H9 (cell line): ENCODE measurements at regions not wholly inside any gene's neighbourhood (a gene's known extent, or its start where the extent isn't known, plus 50 kb on each side); places are given as distances from the start of the nearest gene placed in this dataset.

Experiments
- DNase-seq: peaks from one replicate; pipeline ENCODE4 v3.0.0-alpha.2; 2017
- H2AFZ ChIP-seq: one replicate; pipeline ENCODE4 v1.6.1; 2013; ENCODE audit warnings: mild to moderate bottlenecking, low read length, control low read depth, moderate library complexity
- H2AK5ac ChIP-seq: 2 replicates; pipeline ENCODE4 v1.6.1; 2013; ENCODE audit warnings: low read length, control low read depth, mixed read lengths; ENCODE audit not compliant: insufficient read length
- H2BK120ac ChIP-seq: one replicate; pipeline ENCODE4 v1.6.1; 2013; ENCODE audit warnings: low read depth, mild to moderate bottlenecking, low read length, control low read depth, inconsistent platforms; ENCODE audit not compliant: poor library complexity, severe bottlenecking
- H2BK12ac ChIP-seq: 2 replicates; pipeline ENCODE4 v1.6.1; 2013; ENCODE audit warnings: low read length, control low read depth, mixed read lengths, low read depth; ENCODE audit not compliant: insufficient read length
- H2BK15ac ChIP-seq: 2 replicates; pipeline ENCODE4 v1.6.1; 2013; ENCODE audit warnings: low read depth, low read length, control low read depth
- H2BK20ac ChIP-seq: one replicate; pipeline ENCODE4 v1.6.1; 2013; ENCODE audit warnings: low read depth, mild to moderate bottlenecking, low read length, control low read depth, inconsistent platforms; ENCODE audit not compliant: poor library complexity, severe bottlenecking
- H2BK5ac ChIP-seq: 2 replicates; pipeline ENCODE4 v1.6.1; 2013; ENCODE audit warnings: low read length, control low read depth, mixed read lengths; ENCODE audit not compliant: insufficient read length
- H3K14ac ChIP-seq: 2 replicates; pipeline ENCODE4 v1.6.1; 2013; ENCODE audit warnings: low read length, control low read depth; ENCODE audit not compliant: insufficient read depth
- H3K18ac ChIP-seq: 2 replicates; pipeline ENCODE4 v1.6.1; 2013; ENCODE audit warnings: low read depth, mild to moderate bottlenecking, mixed read lengths, low read length, control low read depth; ENCODE audit not compliant: insufficient read length
- H3K23ac ChIP-seq: 2 replicates; pipeline ENCODE4 v1.6.1; 2013; ENCODE audit warnings: low read length, control low read depth, mixed read lengths, low read depth; ENCODE audit not compliant: insufficient read length
- H3K23me2 ChIP-seq: 2 replicates; pipeline ENCODE4 v1.6.1; 2013; ENCODE audit warnings: low read depth, mild to moderate bottlenecking, mixed read lengths, low read length, control low read depth; ENCODE audit not compliant: insufficient read length, poor library complexity, severe bottlenecking
- H3K27ac ChIP-seq: 2 replicates; pipeline ENCODE4 v1.5.1; 2013; ENCODE audit warnings: low read length, control low read depth, mixed read lengths, low read depth; ENCODE audit not compliant: insufficient read length
- H3K27me3 ChIP-seq: 2 replicates; pipeline ENCODE4 v1.6.1; 2013; ENCODE audit warnings: low read length, control low read depth, inconsistent platforms; ENCODE audit not compliant: insufficient read depth
- H3K4ac ChIP-seq: 2 replicates; pipeline ENCODE4 v1.6.1; 2013; ENCODE audit warnings: low read depth, mild to moderate bottlenecking, control low read depth, inconsistent platforms, low read length, moderate library complexity
- H3K4me1 ChIP-seq: 2 replicates; pipeline ENCODE4 v1.6.1; 2013; ENCODE audit warnings: low read length, control low read depth, inconsistent platforms; ENCODE audit not compliant: insufficient read depth
- H3K4me2 ChIP-seq: 2 replicates; pipeline ENCODE4 v1.6.1; 2013; ENCODE audit warnings: low read length, control low read depth, mixed read lengths; ENCODE audit not compliant: insufficient read length, insufficient read depth
- H3K56ac ChIP-seq: 2 replicates; pipeline ENCODE4 v1.6.1; 2013; ENCODE audit warnings: low read depth, mild to moderate bottlenecking, mixed read lengths, low read length, control low read depth; ENCODE audit not compliant: insufficient read length
- H3K79me1 ChIP-seq: 2 replicates; pipeline ENCODE4 v1.6.1; 2013; ENCODE audit warnings: low read depth, mild to moderate bottlenecking, moderate library complexity, low read length, control low read depth, inconsistent platforms; ENCODE audit not compliant: insufficient read depth, poor library complexity, severe bottlenecking
- H3K79me2 ChIP-seq: 2 replicates; pipeline ENCODE4 v1.6.1; 2013; ENCODE audit warnings: low read length, control low read depth, inconsistent platforms; ENCODE audit not compliant: insufficient read depth
- H3K9ac ChIP-seq: 2 replicates; pipeline ENCODE4 v1.6.1; 2013; ENCODE audit warnings: low read length, control low read depth, mixed read lengths; ENCODE audit not compliant: insufficient read length; ENCODE audit errors: extremely low read depth
- H3K9me3 ChIP-seq: one replicate; pipeline ENCODE4 v1.6.1; 2013; ENCODE audit warnings: low read depth, low read length, inconsistent platforms; ENCODE audit not compliant: control insufficient read depth
- H3T11ph ChIP-seq: one replicate; pipeline ENCODE4 v1.6.1; 2013; ENCODE audit warnings: mild to moderate bottlenecking, low read length, control low read depth, inconsistent platforms
- H4K20me1 ChIP-seq: one replicate; pipeline ENCODE4 v1.6.1; 2013; ENCODE audit not compliant: control insufficient read depth, insufficient read length, insufficient read depth
- H4K5ac ChIP-seq: 2 replicates; pipeline ENCODE4 v1.6.1; 2013; ENCODE audit warnings: low read depth, mild to moderate bottlenecking, mixed read lengths, low read length, control low read depth; ENCODE audit not compliant: insufficient read length
- H4K8ac ChIP-seq: replicated peaks from 2 replicates; pipeline ENCODE4 v1.6.1; 2013; ENCODE audit warnings: low read length, control low read depth, mixed read lengths, low read depth; ENCODE audit not compliant: insufficient read length
- H4K91ac ChIP-seq: 2 replicates; pipeline ENCODE4 v1.6.1; 2013; ENCODE audit warnings: low read depth, mild to moderate bottlenecking, moderate library complexity, mixed read lengths, low read length, control low read depth; ENCODE audit not compliant: insufficient read length
- H3K27ac Mint-ChIP-seq, 3 experiments: 2 replicates in 2 of 3; 3 replicates in 1 of 3; pipeline ENCODE4 v1.8.0; 2020 to 2021; ENCODE audit warnings: mixed read lengths in 3 of 3, mild to moderate bottlenecking in 1 of 3, moderate library complexity in 1 of 3
- H3K27me3 Mint-ChIP-seq: 2 replicates; pipeline ENCODE4 v1.8.0; 2021; ENCODE audit warnings: low read depth, mild to moderate bottlenecking, moderate library complexity, mixed read lengths
- H3K36me3 Mint-ChIP-seq, 3 experiments: 2 replicates in 2 of 3; 3 replicates in 1 of 3; pipeline ENCODE4 v1.8.0; 2020 to 2021; ENCODE audit warnings: low read depth in 3 of 3, mixed read lengths in 3 of 3; ENCODE audit not compliant: insufficient read depth in 1 of 3
- H3K4me1 Mint-ChIP-seq, 2 experiments: 2 replicates each; pipeline ENCODE4 v1.8.0; 2020; ENCODE audit warnings: mixed read lengths in 2 of 2
- H3K4me3 Mint-ChIP-seq, 2 experiments: 2 replicates in 1 of 2; 3 replicates in 1 of 2; pipeline ENCODE4 v1.8.0; 2020 to 2021; ENCODE audit warnings: mild to moderate bottlenecking in 2 of 2, mixed read lengths in 2 of 2, moderate library complexity in 1 of 2
- H3K9me3 Mint-ChIP-seq, 2 experiments: 2 replicates in 1 of 2; 3 replicates in 1 of 2; pipeline ENCODE4 v1.8.0; 2020; ENCODE audit warnings: mild to moderate bottlenecking in 2 of 2, mixed read lengths in 2 of 2, moderate library complexity in 1 of 2
- CTCF ChIP-seq: fragments of 200-600 bp; sonication (generic); conservative IDR thresholded peaks from 3 replicates; pipeline ENCODE4 v1.8.0; 2021; ENCODE audit warnings: antibody characterized with exemption, mild to moderate bottlenecking
- WGBS: extraction: QIAGEN DNeasy Blood & Tissue Kit; methylation state at CpG from one replicate; pipeline ENCODE4 v1.1.7; 2013; ENCODE audit warnings: missing lambda C conversion rate, low lambda C conversion rate, mixed read lengths; ENCODE audit not compliant: insufficient read length; ENCODE audit errors: extremely low coverage; 5-methylcytosine and 5-hydroxymethylcytosine counted together

GRCh38 chr9:113719919-113720318 is 156.2 kb upstream of the ZNF618 start:
- WGBS, result no CpG with 5 or more reads among the region's 1 CpG
- Histone ChIP-seq H3K9ac (no peak overlapping the region), H3K4me2 (no peak overlapping the region), H3K9me3 (no peaks in the 10 kb centered on the region), H4K20me1 (no peaks in the 10 kb centered on the region), H3K27ac (no peak overlapping the region), H2AK5ac (no peak overlapping the region), H3K4ac (no peak overlapping the region), H3K27me3 (no peaks in the 10 kb centered on the region), H3K18ac (no peak overlapping the region), H2BK20ac (no peak overlapping the region), H3K14ac (no peak overlapping the region), H2BK5ac (no peak overlapping the region), H2AFZ (no peak overlapping the region), H3K79me2 (no peaks in the 10 kb centered on the region), H2BK15ac (no peak overlapping the region), H2BK12ac (no peak overlapping the region), H3K79me1 (no peaks in the 10 kb centered on the region), H3T11ph (no peak overlapping the region), H3K56ac (no peak overlapping the region), H4K5ac (no peak overlapping the region), H2BK120ac (no peak overlapping the region), H3K23ac (no peak overlapping the region), H4K91ac (no peak overlapping the region), H3K23me2 (no peaks in the 10 kb centered on the region), H4K8ac (no peak overlapping the region), H3K4me1 (peaks cover 5% of the 10 kb centered on the region; the same call in 1 of the 2 replicates)
- Mint-ChIP-seq H3K27me3 (peaks cover 20% of the 10 kb centered on the region), H3K4me3 (0 out of 5 replicates have a peak overlapping the region, but pooled peaks of 1 of the 2 experiments have one; percentile 41), H3K36me3 (peaks cover 0 to 8% (median 4%) of the 10 kb centered on the region in 3 experiments; a peak in 5 of 7 replicates), H3K27ac (peak overlapping the region in 1 of 3 experiments; percentile 29; a peak in 1 of 7 replicates), H3K9me3 (peaks cover 4 to 20% of the 10 kb centered on the region in 2 experiments), H3K4me1 (peaks cover 10 to 14% of the 10 kb centered on the region in 2 experiments)
- peak; percentile 24 for DNase-seq
- no peak for TF ChIP-seq CTCF
